A549 (cell line): ENCODE measurements at regions not wholly inside any gene's neighbourhood (a gene's known extent, or its start where the extent isn't known, plus 50 kb on each side); places are given as distances from the start of the nearest gene placed in this dataset.

Source experiments
- POLR2A ChIP-seq: IDR thresholded peaks from 2 replicates; pipeline ENCODE4 v1.6.1; 2012; ENCODE audit warnings: mild to moderate bottlenecking, low read length
- RFX5 ChIP-seq: fragments of 450-650 bp; IDR thresholded peaks from 2 replicates; pipeline ENCODE4 v1.7.1; 2014; ENCODE audit warnings: antibody characterized with exemption, mild to moderate bottlenecking, moderate library complexity
- ZFP36 ChIP-seq: fragments of 450-650 bp; IDR thresholded peaks from 2 replicates; pipeline ENCODE4 v1.6.1; 2014; ENCODE audit warnings: borderline replicate concordance; ENCODE audit not compliant: partially characterized antibody
- TF ChIP-seq, protein P1 (sequence below): fragments of >200 bp; sonication (Bioruptor Twin); formaldehyde crosslinking; IDR thresholded peaks from 3 replicates; pipeline ENCODE4 v1.5.1; 2016

DNA sequence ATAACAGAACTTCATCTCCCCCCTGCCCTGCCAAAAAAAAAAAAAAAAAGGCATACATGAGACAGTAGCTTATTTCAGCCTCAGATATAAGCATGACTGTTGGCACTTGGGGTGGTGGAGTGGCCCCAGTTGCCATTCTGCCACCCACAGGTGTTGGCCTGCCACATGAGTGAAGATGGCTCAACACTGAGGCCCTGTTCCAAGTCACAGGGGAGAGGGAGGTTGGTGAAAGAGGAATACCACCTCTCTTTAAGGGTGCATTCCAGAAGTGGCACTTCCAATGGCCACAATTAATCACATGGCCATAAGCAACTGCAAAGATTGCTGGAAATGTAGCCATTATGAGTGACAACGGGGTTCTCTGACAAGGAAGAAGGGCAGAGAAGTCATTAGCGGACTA, 61.9 kb upstream of the JARID2 start:
- no peak for TF ChIP-seq RFX5
- TF ChIP-seq POLR2A, result no peak
- TF ChIP-seq, protein P1, sequence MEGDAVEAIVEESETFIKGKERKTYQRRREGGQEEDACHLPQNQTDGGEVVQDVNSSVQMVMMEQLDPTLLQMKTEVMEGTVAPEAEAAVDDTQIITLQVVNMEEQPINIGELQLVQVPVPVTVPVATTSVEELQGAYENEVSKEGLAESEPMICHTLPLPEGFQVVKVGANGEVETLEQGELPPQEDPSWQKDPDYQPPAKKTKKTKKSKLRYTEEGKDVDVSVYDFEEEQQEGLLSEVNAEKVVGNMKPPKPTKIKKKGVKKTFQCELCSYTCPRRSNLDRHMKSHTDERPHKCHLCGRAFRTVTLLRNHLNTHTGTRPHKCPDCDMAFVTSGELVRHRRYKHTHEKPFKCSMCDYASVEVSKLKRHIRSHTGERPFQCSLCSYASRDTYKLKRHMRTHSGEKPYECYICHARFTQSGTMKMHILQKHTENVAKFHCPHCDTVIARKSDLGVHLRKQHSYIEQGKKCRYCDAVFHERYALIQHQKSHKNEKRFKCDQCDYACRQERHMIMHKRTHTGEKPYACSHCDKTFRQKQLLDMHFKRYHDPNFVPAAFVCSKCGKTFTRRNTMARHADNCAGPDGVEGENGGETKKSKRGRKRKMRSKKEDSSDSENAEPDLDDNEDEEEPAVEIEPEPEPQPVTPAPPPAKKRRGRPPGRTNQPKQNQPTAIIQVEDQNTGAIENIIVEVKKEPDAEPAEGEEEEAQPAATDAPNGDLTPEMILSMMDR, result no peak
- no peak for TF ChIP-seq ZFP36
